ENCODE measurements at regions not wholly inside any gene's neighbourhood (a gene's known extent, or its start where the extent isn't known, plus 50 kb on each side); places are given as distances from the start of the nearest gene placed in this dataset.
A peak's percentile ranks its signal among the peaks of the same experiment; 100 is the strongest.
"Not testable (repeated sequence)": the region's sequence is repeated elsewhere in the genome, so short reads cannot be mapped to it uniquely, and the experiment has no call there.

DNA sequence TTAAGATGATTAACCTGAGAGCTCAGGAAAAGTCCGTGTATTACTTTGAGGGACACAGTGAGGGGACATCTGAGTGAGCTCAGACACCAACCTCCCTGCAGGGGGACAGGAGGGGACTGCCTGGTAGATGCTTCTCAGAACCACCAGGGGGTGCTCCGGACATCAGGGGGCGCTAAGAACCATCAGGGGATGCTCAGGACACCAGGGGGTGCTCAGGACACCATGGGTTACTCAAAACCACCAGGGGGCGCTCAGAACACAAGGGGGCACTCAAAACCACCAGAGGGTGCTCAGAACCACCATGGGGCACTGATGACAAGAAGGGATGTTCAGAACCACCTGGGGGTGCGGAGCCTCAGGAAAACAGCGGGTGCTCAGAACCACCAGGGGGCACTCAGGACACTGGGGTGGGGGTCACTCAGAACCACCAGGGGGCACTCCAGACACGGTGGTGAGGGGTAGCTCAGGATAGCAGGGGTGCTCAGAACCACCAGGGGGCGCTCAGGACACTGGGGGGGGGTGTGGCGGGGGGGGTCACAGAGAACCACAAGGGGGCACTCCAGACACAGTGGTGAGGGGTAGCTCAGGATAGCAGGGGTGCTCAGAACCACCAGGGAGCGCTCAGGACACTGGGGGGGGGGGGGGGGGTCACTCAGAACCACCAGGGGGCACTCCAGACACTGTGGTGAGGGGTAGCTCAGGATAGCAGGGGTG, 165.3 kb downstream of the ZNF267 start:
- DNase-seq (ENCODE audit: low read depth, low spot score); intact Hi-C loops (cut with micrococcal nuclease; ENCODE audit: unreplicated experiment); BruUV-seq (replicated peaks); H3K27me3 ChIP-seq (ENCODE audit: control insufficient read depth, insufficient read depth, low read length); ATAC-seq; in situ Hi-C loops (cut with HindIII; ENCODE audit: low pct_unique_long_range_greater_than_20kb, low sequenced_read_pairs); POLR2A ChIA-PET; H3K9me3 ChIP-seq (ENCODE audit: control insufficient read depth, insufficient read depth, low read depth, low read length); CTCF ChIA-PET; H3K27ac ChIP-seq (ENCODE audit: low read length); H3K4me3 ChIP-seq (ENCODE audit: low read depth in 2 of 2, low read length in 2 of 2); H3K4me1 ChIP-seq (ENCODE audit: control insufficient read depth, insufficient read depth, low read length); H3K36me3 ChIP-seq (ENCODE audit: control insufficient read depth, insufficient read depth, low read length): not testable (repeated sequence)
- TF ChIP-seq, protein P1, sequence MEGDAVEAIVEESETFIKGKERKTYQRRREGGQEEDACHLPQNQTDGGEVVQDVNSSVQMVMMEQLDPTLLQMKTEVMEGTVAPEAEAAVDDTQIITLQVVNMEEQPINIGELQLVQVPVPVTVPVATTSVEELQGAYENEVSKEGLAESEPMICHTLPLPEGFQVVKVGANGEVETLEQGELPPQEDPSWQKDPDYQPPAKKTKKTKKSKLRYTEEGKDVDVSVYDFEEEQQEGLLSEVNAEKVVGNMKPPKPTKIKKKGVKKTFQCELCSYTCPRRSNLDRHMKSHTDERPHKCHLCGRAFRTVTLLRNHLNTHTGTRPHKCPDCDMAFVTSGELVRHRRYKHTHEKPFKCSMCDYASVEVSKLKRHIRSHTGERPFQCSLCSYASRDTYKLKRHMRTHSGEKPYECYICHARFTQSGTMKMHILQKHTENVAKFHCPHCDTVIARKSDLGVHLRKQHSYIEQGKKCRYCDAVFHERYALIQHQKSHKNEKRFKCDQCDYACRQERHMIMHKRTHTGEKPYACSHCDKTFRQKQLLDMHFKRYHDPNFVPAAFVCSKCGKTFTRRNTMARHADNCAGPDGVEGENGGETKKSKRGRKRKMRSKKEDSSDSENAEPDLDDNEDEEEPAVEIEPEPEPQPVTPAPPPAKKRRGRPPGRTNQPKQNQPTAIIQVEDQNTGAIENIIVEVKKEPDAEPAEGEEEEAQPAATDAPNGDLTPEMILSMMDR (IDR thresholded peaks at IDR 0.05): 0 out of 2 replicates have a peak, but pooled peaks have one; percentile 3

DNA sequence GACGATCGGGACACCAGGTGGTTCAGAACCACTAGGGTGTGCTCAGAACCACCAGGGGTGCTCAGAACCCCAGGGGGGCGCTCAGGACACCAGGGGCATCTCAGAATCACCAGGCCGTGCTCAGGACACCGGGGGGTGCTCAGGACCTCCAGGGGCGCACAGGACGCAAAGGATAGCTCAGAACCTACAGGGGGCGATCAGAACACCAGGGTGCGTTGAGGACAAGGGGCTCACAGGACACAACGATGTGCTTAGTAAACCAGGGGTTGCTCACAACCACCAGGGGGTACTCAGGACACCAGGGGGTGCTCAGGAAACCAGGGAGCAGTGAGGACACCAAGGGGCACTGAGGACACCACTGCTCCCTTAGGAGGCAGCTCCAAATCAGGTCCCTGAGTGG, 166.3 kb downstream of the ZNF267 start:
- H3K9me3 ChIP-seq (ENCODE audit: control insufficient read depth, insufficient read depth, low read depth, low read length); H3K27ac ChIP-seq (ENCODE audit: low read length); BruUV-seq (replicated peaks); H3K36me3 ChIP-seq (ENCODE audit: control insufficient read depth, insufficient read depth, low read length); H3K4me3 ChIP-seq (ENCODE audit: low read depth in 2 of 2, low read length in 2 of 2); in situ Hi-C loops (cut with HindIII; ENCODE audit: low pct_unique_long_range_greater_than_20kb, low sequenced_read_pairs); H3K27me3 ChIP-seq (ENCODE audit: control insufficient read depth, insufficient read depth, low read length); H3K4me1 ChIP-seq (ENCODE audit: control insufficient read depth, insufficient read depth, low read length); intact Hi-C loops (cut with micrococcal nuclease; ENCODE audit: unreplicated experiment); ATAC-seq; POLR2A ChIA-PET; CTCF ChIA-PET; DNase-seq (ENCODE audit: low read depth, low spot score): not testable (repeated sequence)

DNA sequence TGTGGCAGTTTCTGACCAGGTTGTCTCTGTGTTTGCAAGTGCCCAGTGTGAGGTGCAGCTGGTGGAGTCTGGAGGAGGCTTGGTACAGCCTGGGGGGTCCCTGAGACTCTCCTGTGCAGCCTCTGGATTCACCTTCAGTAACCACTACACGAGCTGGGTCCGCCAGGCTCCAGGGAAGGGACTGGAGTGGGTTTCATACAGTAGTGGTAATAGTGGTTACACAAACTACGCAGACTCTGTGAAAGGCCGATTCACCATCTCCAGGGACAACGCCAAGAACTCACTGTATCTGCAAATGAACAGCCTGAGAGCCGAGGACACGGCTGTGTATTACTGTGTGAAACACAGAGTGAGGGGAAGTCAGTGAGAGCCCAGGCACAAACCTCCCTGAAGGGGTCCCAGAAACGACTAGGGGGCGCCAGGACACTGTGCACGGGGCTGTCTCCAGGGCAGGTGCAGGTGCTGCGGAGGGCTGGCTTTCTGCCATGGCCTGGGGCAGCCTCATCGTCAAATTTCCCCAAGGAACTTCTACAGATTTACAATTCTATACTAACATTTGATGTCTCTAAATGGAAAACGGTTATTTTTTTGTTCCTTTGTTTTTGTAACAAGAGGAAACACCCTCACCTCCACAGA, 187.0 kb upstream of the TP53TG3D start:
- H3K27me3 ChIP-seq (ENCODE audit: control insufficient read depth, insufficient read depth, low read length); POLR2A ChIA-PET; H3K36me3 ChIP-seq (ENCODE audit: control insufficient read depth, insufficient read depth, low read length); CTCF ChIA-PET; H3K4me3 ChIP-seq (ENCODE audit: low read depth in 2 of 2, low read length in 2 of 2); H3K9me3 ChIP-seq (ENCODE audit: control insufficient read depth, insufficient read depth, low read depth, low read length); ATAC-seq; intact Hi-C loops (cut with micrococcal nuclease; ENCODE audit: unreplicated experiment); BruUV-seq (replicated peaks); H3K4me1 ChIP-seq (ENCODE audit: control insufficient read depth, insufficient read depth, low read length); in situ Hi-C loops (cut with HindIII; ENCODE audit: low pct_unique_long_range_greater_than_20kb, low sequenced_read_pairs); DNase-seq (ENCODE audit: low read depth, low spot score); H3K27ac ChIP-seq (ENCODE audit: low read length): not testable (repeated sequence)
- TF ChIP-seq, protein P1 (IDR thresholded peaks at IDR 0.05): peak; percentile 8; the same call in 1 of the 2 replicates

DNA sequence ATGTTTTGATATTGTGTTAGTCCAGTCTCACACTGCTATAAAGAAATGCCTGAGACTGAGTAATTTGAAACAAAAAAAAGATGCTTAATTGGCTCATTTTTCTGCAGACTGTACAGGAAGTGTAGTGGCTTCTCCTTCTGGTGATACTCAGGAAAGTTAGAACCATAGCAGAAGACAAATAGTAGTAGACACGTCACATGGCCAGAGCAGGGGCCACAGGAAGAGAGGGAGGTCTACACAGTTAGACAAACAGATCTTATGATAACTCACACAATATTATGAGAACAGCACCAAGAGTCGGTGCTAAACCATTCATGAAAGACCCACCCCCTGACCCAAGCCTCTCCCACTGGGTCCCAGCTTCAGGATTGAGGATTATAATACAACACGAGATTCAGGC, 181.5 kb upstream of the TP53TG3D start:
- CTCF ChIA-PET; H3K27ac ChIP-seq (ENCODE audit: low read length); H3K36me3 ChIP-seq (ENCODE audit: control insufficient read depth, insufficient read depth, low read length); BruUV-seq (replicated peaks); H3K27me3 ChIP-seq (ENCODE audit: control insufficient read depth, insufficient read depth, low read length); H3K9me3 ChIP-seq (ENCODE audit: control insufficient read depth, insufficient read depth, low read depth, low read length); ATAC-seq; POLR2A ChIA-PET; H3K4me3 ChIP-seq (ENCODE audit: low read depth in 2 of 2, low read length in 2 of 2); intact Hi-C loops (cut with micrococcal nuclease; ENCODE audit: unreplicated experiment); DNase-seq (ENCODE audit: low read depth, low spot score); H3K4me1 ChIP-seq (ENCODE audit: control insufficient read depth, insufficient read depth, low read length); in situ Hi-C loops (cut with HindIII; ENCODE audit: low pct_unique_long_range_greater_than_20kb, low sequenced_read_pairs): not testable (repeated sequence)

DNA sequence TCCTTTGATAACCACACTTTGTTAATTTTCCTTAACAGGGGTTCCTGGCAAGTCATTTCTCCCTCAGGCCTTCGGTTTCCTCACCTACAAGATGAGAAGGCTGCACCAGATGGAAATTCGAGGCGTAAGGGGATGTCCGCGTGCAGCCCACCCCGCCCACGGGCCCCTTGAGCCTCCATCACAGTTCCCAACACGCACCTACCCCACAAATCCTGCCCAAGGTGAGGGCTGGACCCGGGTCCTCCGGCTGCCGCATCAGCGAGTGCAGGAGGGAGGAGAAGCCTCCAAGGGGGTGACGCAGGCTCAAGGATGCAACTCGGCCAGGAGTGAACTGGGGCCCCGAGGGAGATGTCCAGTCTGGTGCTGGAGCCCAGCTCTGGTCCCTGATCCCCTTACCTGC, 169.2 kb upstream of the TP53TG3D start:
- intact Hi-C loops (cut with micrococcal nuclease; ENCODE audit: unreplicated experiment); DNase-seq (ENCODE audit: low read depth, low spot score); H3K36me3 ChIP-seq (ENCODE audit: control insufficient read depth, insufficient read depth, low read length); CTCF ChIA-PET; H3K4me3 ChIP-seq (ENCODE audit: low read depth in 2 of 2, low read length in 2 of 2); H3K9me3 ChIP-seq (ENCODE audit: control insufficient read depth, insufficient read depth, low read depth, low read length); H3K4me1 ChIP-seq (ENCODE audit: control insufficient read depth, insufficient read depth, low read length); BruUV-seq (replicated peaks); POLR2A ChIA-PET; ATAC-seq; H3K27ac ChIP-seq (ENCODE audit: low read length); in situ Hi-C loops (cut with HindIII; ENCODE audit: low pct_unique_long_range_greater_than_20kb, low sequenced_read_pairs); H3K27me3 ChIP-seq (ENCODE audit: control insufficient read depth, insufficient read depth, low read length): not testable (repeated sequence)

DNA sequence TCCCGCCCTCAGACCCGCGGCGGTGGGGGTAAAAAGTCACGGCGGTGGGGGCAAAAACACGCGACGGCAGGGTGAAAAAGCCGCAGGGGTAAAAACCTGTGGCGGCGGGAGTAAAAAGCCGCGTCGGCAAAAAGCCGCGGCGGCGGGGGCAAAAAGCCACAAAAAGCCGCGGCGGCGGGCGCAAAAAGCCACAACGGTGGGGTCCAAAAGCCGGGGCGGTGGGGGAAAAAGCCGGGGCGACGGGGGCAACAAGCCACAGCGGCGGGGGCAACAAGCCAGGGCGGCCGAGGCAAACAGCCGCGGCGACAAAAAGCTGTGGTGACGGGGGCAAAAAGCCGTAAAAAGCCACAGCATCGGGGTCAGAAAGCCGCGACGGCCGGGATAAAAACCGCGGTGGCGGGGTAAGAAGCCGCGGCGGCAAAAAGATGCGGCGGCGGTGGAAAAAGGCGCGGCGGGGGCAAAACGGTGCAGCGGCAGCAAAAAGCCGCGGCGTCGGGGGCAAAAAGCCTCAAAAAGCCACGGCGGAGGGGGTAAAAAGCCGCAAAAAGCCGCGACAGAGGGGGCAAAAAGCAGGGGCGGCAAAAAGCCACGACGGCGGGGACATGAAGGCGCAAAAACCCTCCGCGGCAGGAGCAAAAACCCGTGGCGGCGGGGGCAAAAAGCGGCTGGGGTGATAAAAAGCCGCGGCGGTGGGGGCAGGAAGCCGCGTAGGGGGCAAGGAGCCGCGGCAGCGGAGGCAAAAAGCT, 168.3 kb upstream of the TP53TG3D start:
- ATAC-seq; H3K4me3 ChIP-seq (ENCODE audit: low read depth in 2 of 2, low read length in 2 of 2); H3K36me3 ChIP-seq (ENCODE audit: control insufficient read depth, insufficient read depth, low read length); intact Hi-C loops (cut with micrococcal nuclease; ENCODE audit: unreplicated experiment); H3K27ac ChIP-seq (ENCODE audit: low read length); in situ Hi-C loops (cut with HindIII; ENCODE audit: low pct_unique_long_range_greater_than_20kb, low sequenced_read_pairs); CTCF ChIA-PET; POLR2A ChIA-PET; DNase-seq (ENCODE audit: low read depth, low spot score); H3K4me1 ChIP-seq (ENCODE audit: control insufficient read depth, insufficient read depth, low read length); H3K27me3 ChIP-seq (ENCODE audit: control insufficient read depth, insufficient read depth, low read length); BruUV-seq (replicated peaks); H3K9me3 ChIP-seq (ENCODE audit: control insufficient read depth, insufficient read depth, low read depth, low read length): not testable (repeated sequence)
